ENCODE measurements at regions not wholly inside any gene's neighbourhood (a gene's known extent, or its start where the extent isn't known, plus 50 kb on each side); places are given as distances from the start of the nearest gene placed in this dataset.

DNA sequence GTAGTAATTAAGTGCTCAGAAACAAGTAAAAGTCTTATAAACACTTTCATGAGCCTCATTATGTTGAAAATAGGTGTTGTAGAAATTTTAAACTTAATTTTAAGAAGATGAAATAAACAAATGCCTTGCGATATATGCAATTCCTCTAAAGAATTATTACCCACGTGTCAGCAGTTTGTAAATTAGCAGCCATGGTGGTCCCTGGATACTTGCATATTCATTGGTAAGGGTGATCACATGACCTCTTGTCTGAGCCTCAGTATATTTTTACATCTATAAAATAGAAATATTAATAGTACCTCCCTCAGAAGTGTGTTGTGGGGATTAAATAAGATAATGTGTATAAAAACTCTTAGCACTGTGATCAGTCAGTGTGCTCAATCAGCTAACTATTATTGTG lies 141.5 kb upstream of the SVIL start:
- Histone ChIP-seq H3K9me3 (ENCODE audit: control insufficient read depth, insufficient read depth, low read depth, low read length) (no peaks in the 10 kb centered on the region), H3K36me3 (ENCODE audit: control insufficient read depth, insufficient read depth, low read length) (no peaks in the 10 kb centered on the region), H3K4me2 (ENCODE audit: extremely low read depth, insufficient read depth, low read length) (no peak overlapping the region), H3K27me3 (ENCODE audit: control insufficient read depth, insufficient read depth, low read length) (no peaks in the 10 kb centered on the region), H3K27ac (ENCODE audit: insufficient read depth, low read length) (no peak overlapping the region), H3K9ac (ENCODE audit: insufficient read depth, low read length) (no peak overlapping the region), H3K79me2 (ENCODE audit: control insufficient read depth, insufficient read depth, low read length) (no peaks in the 10 kb centered on the region), H2AFZ (ENCODE audit: low read length) (no peak overlapping the region), H3K4me3 (replicated peaks in 1 of 4; ENCODE audit: control extremely low read depth in 1 of 4, insufficient read depth in 1 of 4, low read depth in 3 of 4, low read length in 4 of 4) (no peak overlapping the region), H4K20me1 (ENCODE audit: control insufficient read depth, extremely low read depth, insufficient read depth, low read length) (no peaks in the 10 kb centered on the region), H3K4me1 (ENCODE audit: control insufficient read depth, extremely low read depth, insufficient read depth, low read length) (no peaks in the 10 kb centered on the region)
- DNase-seq (ENCODE audit: low read depth in 2 of 2) = no peak
- TF ChIP-seq CTCF (conservative IDR thresholded peaks at IDR 0.05 in 1 of 2, IDR thresholded peaks at IDR 0.05 in 1 of 2; ENCODE audit: low read depth in 1 of 2, low read length in 2 of 2) (no peak), EZH2 (IDR thresholded peaks at IDR 0.05; ENCODE audit: low read length, missing control alignments) (no peak)

DNA sequence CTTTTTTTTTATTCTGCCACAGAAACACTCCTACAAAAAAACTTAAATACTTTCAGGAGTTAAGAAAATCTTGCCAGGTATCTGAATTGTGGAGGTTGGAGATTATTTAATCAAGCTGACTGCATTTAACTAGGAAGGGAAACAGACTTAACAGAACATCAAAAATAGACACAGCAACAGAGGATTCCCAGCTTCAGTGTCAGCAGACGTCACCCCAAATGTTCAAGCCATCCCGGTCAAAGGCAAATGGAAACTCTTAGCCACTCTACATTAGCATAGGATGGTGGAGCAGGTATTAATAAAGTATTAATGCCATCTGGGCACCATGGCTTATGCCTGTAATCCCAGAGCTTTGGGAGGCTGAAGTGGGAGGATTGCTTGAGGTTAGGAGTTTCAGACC lies 139.7 kb upstream of the SVIL start:
- Histone ChIP-seq H3K27ac (ENCODE audit: insufficient read depth, low read length) (no peak overlapping the region), H3K4me3 (replicated peaks in 1 of 4; ENCODE audit: control extremely low read depth in 1 of 4, insufficient read depth in 1 of 4, low read depth in 3 of 4, low read length in 4 of 4) (no peak overlapping the region), H3K9ac (ENCODE audit: insufficient read depth, low read length) (no peak overlapping the region), H3K79me2 (ENCODE audit: control insufficient read depth, insufficient read depth, low read length) (no peaks in the 10 kb centered on the region), H3K36me3 (ENCODE audit: control insufficient read depth, insufficient read depth, low read length) (no peaks in the 10 kb centered on the region), H4K20me1 (ENCODE audit: control insufficient read depth, extremely low read depth, insufficient read depth, low read length) (no peaks in the 10 kb centered on the region), H2AFZ (ENCODE audit: low read length) (no peak overlapping the region), H3K27me3 (ENCODE audit: control insufficient read depth, insufficient read depth, low read length) (no peaks in the 10 kb centered on the region), H3K9me3 (ENCODE audit: control insufficient read depth, insufficient read depth, low read depth, low read length) (no peaks in the 10 kb centered on the region), H3K4me1 (ENCODE audit: control insufficient read depth, extremely low read depth, insufficient read depth, low read length) (no peaks in the 10 kb centered on the region), H3K4me2 (ENCODE audit: extremely low read depth, insufficient read depth, low read length) (no peak overlapping the region)
- TF ChIP-seq EZH2 (IDR thresholded peaks at IDR 0.05; ENCODE audit: low read length, missing control alignments) (no peak), CTCF (conservative IDR thresholded peaks at IDR 0.05 in 1 of 2, IDR thresholded peaks at IDR 0.05 in 1 of 2; ENCODE audit: low read depth in 1 of 2, low read length in 2 of 2) (no peak)
- DNase-seq (ENCODE audit: low read depth in 2 of 2) = no peak

- TF ChIP-seq EZH2 (IDR thresholded peaks at IDR 0.05; ENCODE audit: low read length, missing control alignments) (no peak), CTCF (conservative IDR thresholded peaks at IDR 0.05 in 1 of 2, IDR thresholded peaks at IDR 0.05 in 1 of 2; ENCODE audit: low read depth in 1 of 2, low read length in 2 of 2) (no peak)
- no peaks in the 10 kb centered on the region for H3K79me2 ChIP-seq (ENCODE audit: control insufficient read depth, insufficient read depth, low read length)
Measured at GRCh38 chr10:29773675-29774091, 138.9 kb upstream of the SVIL start.

More at GRCh38 chr10:29773675-29774091, 138.9 kb upstream of the SVIL start:
- no peak for DNase-seq (ENCODE audit: low read depth in 2 of 2)
- no peaks in the 10 kb centered on the region for H4K20me1 ChIP-seq (ENCODE audit: control insufficient read depth, extremely low read depth, insufficient read depth, low read length)
- H3K9me3 ChIP-seq (ENCODE audit: control insufficient read depth, insufficient read depth, low read depth, low read length) = no peaks in the 10 kb centered on the region
- H3K9ac ChIP-seq (ENCODE audit: insufficient read depth, low read length) = no peak overlapping the region
- H3K36me3 ChIP-seq (ENCODE audit: control insufficient read depth, insufficient read depth, low read length) = no peaks in the 10 kb centered on the region
- no peak overlapping the region for H3K4me3 ChIP-seq (replicated peaks in 1 of 4; ENCODE audit: control extremely low read depth in 1 of 4, insufficient read depth in 1 of 4, low read depth in 3 of 4, low read length in 4 of 4)
- no peak overlapping the region for H3K27ac ChIP-seq (ENCODE audit: insufficient read depth, low read length)
- no peaks in the 10 kb centered on the region for H3K27me3 ChIP-seq (ENCODE audit: control insufficient read depth, insufficient read depth, low read length)
- no peak overlapping the region for H3K4me2 ChIP-seq (ENCODE audit: extremely low read depth, insufficient read depth, low read length)
- no peak overlapping the region for H2AFZ ChIP-seq (ENCODE audit: low read length)
- H3K4me1 ChIP-seq (ENCODE audit: control insufficient read depth, extremely low read depth, insufficient read depth, low read length) = no peaks in the 10 kb centered on the region

All from fibroblast of lung (primary cell).